Activated CD8-positive, alpha-beta memory T cell treated with anti-CD3 and anti-CD28 coated beads, Interleukin-2, amount 50 U/mL, for 48 hours (primary cell): ENCODE measurements at regions not wholly inside any gene's neighbourhood (a gene's known extent, or its start where the extent isn't known, plus 50 kb on each side); places are given as distances from the start of the nearest gene placed in this dataset.
"Not testable (repeated sequence)": the region's sequence is repeated elsewhere in the genome, so short reads cannot be mapped to it uniquely, and the experiment has no call there.

ENCODE experiments used
- DNase-seq: peaks from one replicate; pipeline ENCODE4 v3.0.0-alpha.2; 2020

DNA sequence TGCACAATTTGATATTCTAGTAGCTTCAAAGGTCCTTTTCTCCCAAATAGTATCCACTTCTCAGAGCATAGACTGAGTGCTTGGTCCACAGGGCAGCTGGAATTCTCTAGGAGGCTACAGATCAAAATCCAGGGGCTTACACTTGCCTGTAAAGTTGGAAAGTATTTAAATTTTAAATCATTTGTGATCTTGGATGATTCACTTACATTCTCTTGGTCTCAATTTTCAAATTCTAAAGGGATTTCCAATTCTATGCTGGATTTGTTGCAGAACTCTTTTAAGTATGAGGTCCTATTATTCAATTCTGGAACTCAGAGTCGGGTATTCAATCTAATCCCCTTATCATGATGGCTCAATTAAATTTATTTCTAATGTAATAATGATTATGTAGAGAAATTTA lies 492.3 kb downstream of the NYAP2 start:
- DNase-seq: no peak

DNA sequence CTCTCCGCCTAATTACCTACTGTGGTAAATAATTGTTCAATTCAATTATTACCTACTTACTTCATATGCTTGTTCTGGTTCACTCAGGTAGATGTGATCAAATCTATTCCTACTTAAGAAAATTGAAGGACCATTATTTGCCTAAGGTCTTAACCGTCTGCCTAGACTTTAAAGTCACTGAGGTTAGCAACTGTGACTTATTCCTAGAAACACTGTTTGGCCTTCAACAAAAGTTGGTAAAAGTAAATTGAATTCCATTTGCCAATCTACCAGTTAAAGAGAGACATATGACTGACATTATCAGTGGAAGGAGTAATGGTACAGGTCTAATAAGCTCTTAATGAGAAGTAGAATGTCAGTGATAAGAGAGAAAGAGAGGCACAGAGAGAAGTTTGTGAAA lies 491.5 kb downstream of the NYAP2 start:
- no peak for DNase-seq

DNA sequence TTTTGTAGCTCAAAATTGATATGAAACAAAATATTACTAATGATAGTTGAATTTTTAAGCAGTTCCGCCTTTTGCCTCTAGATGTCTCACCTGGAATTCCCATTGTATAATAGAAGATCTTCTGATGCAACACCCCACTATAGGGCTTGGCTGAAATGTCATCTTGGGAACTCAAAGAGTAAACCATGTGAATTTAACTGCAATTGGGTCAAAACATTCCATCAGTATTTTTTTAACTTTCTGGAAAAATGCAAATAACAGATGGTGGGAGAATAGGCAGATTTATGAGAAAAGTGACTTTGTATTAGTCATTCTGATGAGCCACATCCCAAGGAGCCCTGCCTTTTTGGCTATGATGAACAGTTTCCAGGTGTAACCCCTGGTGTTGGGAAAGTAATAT lies 489.9 kb downstream of the NYAP2 start:
- no peak for DNase-seq

DNA sequence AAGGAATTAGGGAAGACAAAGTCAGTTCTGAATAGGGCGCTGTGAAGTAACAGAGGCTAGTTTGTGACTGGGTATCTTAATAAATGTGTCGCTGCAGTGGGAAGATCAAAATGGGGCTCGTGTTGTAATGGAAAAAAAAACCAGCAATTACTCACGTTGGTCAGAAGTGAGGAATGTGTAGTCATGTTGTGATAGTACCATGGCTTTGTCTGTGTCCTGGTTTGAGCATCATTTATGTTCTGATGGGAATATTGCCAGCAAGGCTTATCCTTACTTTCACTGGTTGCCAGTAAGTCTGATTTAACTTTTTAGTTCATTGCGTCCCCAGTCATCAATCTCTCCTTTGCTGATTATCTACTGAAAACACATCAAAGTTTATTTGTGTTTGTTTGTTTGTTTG lies 467.6 kb downstream of the NYAP2 start:
- no peak for DNase-seq

DNA sequence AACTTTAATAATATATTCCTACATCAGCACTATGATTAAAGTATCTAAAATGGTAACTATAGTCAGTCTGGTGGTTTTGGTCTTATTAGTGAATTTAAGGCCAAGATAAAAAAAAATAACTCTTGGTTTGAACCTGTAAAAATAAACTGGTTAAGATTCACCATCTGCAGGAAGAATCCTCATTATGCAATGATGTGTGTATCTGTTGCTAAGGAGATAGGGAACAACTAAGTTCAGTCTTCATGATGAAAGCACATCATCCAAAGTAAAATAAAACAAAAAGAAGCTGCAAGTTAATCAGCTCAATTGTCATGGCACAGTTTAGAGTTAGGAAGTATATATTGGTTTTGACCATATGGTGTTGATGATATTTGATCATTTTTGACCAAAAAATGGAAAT lies 466.0 kb downstream of the NYAP2 start:
- no peak for DNase-seq

DNA sequence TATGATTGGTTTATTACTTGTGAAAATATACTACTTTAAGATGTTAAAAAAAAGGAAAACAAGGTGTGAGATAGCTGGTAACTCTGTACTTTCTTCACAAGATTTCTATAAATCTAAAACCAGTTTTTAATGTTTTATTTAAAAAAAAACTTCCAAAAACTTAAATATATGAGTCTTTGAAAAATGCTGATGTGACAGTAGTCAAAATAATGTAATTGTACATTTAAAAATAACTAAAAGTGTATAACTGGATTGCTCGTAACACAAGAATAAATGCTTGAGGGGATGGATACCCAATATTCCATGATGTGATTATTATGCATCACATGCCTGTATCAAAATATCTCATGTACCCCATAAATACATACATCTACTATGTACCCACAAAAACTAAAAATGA lies 464.9 kb downstream of the NYAP2 start:
- no peak for DNase-seq

DNA sequence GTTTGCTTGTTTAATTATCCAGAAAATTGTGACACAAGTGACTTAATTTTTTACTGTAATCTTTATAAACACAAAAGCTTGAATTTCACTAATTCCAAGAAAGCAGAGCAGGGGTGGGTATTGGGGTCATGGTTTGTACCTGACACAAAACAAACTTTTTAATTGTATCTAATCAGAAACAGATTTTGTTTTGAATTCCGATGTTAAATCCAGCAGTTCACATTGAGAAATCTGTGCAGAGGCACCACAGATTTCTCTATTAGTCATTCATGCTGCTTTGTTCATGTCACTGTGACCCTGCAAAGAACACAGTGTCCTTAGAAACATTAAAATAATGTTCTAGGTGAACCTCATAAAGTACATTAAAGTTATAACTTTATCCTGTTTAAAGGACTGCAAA lies 443.4 kb downstream of the NYAP2 start:
- no peak for DNase-seq

DNA sequence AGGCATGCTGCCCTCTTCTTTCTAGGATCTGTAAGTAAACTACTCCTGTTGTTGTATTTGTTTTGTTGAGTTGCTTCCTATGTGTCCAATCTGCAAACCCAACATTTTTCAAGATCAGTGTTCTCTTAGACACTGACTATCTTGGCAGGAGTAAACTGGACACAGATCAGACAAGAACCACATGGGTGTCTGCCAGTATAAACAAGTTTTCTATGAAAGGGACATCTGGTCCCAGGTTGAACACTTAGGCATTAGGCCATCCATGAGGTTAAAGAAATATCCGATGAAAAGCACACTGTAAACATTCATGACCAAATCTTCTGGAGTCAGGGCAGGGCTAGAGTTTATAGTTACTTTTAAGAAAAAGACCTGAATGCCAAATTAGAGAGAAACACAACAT lies 441.8 kb downstream of the NYAP2 start:
- no peak for DNase-seq

DNA sequence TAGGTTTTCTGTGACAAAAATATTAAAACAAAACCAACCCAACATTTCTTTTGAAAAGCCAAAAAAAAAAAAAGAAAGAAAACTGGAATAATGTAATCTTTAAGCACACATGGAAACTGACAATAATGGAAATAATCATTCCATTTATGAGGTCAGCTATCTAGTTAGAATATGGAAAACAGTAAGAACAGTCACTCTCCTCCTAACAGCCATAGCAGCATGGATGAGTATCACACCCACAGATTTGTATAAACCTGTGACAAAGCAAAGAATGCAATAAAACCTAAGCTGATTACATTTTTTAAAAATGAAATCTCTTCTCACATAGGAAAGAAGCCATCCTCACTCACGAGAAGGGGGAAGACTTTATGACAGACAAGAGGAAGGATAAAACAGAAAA lies 437.8 kb downstream of the NYAP2 start:
- no peak for DNase-seq

DNA sequence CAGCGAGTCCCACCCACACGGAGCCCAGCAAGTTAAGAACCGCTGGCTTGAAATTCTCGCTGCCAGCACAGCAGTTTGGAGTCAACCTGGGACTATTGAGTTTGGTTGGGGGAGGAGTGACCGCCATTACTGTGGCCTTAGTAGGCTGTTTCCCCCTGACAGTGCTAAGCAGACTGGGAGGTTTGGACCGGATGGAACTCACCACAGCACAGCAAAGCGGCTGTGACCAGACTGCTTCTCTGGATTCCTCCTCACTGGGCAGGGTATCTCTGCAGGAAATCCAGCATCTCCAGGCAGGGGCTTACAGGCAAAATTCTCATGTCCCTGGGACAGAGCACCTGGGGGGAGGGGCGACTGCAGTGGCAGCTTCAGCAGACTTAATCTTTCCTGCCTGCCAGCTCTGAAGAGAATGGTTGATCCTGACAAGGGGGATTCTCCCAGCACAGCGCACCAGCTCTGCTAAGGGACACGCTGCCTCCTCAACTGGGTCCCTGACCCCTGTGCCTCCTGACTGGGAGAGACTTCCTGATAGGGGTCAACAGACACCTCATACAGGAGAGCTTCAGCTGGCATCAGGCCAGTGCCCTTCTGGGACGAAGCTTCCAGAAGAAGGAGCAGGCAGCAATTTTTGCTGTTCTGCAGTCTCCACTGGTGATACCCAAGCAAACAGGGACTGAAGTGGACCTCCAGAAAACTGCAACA lies 425.4 kb downstream of the NYAP2 start:
- no peak for DNase-seq

DNA sequence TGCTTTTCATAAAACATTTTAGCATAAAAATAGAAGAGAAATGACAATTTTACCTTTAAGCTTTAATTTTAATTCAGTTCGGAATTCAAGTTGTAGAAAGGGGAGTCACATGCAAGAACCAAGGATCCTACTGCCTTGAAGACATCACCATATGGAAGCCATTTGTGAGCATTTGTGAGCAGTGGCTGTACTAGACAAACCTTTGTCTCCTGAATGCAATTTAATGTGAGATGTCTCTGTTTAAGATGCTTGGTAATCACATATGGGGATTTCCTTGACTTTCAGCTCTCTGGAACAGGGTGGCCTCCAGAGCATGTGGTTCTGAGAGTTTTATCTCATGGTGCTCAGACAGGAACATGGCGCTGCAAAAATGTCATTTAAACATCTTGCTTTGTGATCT lies 421.8 kb downstream of the NYAP2 start:
- DNase-seq: no peak

DNA sequence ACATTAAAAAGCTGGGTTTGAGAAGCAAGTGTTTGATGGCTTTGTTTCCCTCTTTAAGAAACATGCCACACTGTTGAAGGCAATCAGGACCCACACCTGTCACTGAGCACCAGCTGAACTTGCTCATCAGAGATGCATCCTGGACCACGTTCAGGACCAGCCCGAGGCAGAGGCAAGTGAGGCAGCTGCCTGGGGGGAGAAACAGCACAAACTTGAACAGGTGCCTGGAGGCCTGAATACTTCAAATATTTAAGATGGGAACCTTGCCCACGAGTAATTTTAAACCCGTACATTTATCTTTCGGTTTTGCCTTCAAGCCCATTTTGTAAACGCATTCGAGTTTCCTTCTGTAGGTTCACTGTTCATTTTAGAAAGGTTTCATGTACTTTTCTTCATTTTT lies 421.3 kb downstream of the NYAP2 start:
- no peak for DNase-seq

DNA sequence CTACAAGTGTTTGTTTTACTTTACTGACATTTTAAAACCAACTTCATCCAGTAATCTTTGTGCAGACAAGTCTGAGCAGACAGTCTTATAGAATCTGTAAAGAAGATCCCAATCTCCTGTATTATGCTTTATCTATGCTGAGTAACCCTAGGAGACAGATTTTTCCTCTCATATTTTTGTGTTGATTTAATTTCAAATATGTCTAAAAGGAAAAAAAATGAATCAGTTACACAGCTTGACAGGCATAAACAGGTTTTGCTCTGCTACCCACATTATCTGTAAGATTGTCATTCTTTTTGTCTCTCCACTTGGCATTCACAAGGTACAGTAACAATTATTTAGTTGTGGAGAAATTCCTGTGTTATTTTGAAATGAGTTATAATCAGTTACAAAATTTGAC lies 415.0 kb downstream of the NYAP2 start:
- DNase-seq: no peak

DNA sequence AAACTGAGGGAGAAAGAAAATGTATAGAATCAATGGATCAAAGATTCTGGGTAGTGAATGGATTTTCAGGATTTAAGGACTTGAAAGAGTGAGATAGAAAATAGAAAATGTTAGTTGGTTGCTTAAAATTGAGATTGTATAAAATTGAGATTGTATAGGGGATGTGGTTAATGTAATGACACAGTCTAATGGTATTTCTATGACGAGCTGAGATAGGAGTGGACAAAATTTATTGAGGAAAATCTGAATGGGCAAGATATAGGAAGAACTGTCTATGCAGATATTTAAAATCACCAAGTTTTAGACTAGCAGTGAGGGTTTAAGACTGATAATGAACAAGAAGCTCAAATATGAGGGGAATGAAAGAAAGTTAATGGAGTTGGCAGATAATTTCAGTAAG lies 406.6 kb downstream of the NYAP2 start:
- no peak for DNase-seq

DNA sequence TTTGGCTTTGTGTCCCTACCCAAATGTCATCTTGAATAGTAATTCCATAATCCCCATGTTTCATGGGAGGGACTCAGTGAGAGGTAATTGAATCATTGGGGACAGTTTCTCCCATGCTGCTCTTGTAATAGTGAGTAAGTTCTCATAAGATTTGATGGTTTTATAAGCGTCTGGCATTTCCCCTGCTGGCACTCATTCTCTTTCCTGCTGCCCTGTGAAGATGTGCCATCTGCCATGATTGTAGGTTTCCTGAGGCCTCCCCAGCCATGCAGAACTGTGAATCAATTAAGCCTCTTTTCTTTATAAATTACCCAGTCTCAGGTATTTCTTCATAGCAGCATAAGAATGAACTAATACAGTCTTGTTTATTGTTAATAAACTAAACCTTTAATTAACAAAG lies 402.6 kb downstream of the NYAP2 start:
- DNase-seq: not testable (repeated sequence)

DNA sequence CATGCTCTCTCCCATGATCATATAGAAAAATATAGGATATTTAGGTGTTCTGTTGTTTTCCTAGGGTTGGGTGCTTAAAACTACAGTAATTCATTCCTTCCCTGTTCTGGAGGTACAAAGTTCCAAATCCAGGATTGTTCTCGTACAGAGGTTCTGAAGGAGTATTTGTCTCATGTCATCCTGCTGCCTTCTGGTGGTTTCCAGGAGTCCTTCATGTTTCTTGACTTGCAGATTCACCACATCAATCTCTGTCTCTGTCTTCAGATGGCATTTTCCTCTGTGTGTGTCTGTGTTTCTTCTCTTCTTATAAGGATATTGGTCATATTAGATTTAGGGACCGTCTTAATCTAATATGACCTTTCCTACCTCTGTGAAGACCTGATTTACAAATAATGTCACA lies 397.9 kb downstream of the NYAP2 start:
- DNase-seq: no peak

DNA sequence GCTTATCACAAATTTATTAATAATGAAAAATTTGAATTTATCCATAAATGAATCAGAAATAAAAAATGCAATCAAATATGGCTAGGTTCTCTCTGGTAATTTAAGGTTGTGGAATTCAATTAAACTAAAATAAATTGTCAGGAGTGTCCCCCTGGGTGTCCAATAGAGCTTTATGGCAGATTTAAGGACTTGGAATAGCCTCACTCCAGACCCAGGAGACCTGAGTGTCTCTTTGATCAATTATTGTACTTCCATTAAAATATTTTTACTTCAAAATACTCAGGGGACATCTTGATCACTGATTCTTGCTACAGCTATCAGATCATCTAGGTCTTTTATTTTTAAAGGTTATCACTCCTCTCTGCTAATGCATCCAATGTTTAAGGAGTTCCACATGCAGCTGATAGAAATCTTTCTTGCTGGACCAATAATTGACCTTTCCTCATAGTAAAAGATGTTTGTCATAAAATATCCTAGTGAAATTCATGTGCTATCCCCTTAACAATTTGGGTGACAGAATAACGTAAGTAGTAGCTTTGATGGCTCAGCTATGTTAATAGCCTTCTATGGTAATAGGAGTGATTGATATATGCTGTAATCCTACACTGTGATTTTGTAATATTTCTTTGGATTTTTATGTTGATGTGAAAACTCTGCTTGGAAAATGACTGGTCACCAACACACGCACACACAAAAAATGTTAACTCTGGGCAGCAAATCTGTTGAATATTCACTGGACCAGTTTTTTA lies 395.3 kb downstream of the NYAP2 start:
- no peak for DNase-seq

DNA sequence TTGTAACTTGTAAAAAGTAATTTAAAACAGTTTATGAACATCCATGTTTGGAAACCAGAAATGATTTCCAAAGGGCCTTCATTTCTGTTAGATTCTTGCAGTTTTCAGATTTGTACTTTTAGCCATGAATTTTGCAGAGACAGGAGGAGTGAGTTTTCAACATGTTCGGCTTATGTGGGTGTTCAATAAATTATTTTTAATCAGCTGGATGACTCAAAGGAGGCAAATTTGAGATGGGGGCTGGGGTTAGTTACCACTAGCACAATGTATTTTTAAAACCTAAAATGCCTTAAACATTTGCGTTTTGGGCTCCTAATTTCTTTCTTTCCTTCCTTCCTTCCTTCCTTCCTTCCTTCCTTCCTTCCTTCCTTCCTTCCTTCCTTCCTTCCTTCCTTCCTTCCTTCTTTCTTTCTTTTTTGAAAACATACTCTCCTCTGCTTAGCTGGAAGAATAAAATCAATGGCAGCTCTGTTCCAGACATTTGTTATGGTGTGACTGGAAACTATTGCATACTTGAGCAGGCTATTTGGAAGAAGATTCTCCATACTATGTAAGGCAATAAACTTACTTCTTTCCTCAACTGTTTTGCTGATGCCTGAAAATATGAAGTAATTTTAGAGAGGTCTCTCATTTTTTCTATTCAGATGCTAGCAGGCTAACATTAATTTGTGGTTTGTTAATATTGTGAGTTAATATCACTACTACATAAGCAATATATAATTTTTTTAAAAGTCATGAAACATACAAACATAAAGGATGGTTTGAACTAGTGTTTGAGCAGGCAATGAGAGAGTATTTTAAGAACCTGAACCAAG lies 394.4 kb downstream of the NYAP2 start:
- DNase-seq: no peak

DNA sequence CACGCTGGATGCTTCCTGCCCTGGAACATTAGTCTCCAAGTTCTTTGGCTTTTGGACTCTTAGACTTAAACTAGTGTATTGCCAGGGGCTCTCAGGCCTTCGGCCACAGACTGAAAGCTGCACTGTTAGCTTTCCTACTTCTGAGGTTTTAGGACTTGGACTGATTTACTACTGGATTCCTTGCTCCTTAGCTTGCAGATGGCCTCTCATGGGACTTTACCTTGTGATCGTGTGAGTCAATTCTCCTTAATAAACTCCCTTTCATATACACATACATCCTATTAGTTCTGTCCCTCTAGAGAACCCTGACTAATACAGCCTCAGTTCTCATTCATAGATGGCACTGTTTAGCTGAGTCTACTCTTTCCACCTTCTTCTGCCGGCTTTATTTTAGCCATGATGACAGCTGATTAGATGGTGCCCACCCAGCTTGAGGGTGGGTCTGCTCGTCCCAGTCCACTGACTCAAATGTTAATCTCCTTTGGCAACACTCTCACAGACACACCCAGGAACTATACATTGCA lies 389.1 kb downstream of the NYAP2 start:
- no peak for DNase-seq

DNA sequence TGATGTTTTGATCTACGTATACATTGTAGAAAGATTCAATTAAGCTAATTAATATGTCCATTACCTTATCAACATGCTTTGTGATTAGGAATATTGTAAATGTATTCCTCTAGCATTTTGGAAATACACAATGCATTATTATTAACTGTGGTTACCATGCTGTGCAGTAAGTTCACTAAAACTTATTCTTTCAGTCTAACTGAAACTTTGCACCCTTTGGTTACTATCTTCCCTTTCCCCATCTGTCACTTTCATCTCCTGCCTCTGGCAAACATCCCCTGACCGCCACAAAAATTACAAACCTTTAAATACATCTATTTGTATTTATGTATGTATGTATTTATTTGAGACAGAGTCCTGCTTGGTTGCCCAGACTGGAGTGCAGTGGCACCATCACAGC lies 388.0 kb downstream of the NYAP2 start:
- DNase-seq: no peak

DNA sequence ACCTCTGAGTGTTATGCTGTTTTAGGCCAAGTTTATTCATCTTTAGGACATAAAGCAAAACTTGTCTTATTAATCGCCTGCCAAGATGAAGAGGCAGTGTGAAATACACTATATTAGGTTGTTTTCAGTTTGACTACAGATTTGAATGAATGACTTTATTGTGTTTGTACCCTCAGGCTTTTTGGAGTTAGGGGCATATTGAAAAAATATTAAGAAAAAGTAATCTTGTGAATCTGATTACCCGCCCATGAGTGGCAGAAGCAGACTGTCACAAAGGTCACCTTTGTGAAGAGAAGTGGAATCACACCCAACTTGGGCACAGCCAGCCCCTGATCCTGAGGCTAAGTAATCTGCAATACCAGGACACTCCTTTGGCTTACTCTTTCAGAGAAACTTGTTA lies 382.5 kb downstream of the NYAP2 start:
- DNase-seq: no peak

DNA sequence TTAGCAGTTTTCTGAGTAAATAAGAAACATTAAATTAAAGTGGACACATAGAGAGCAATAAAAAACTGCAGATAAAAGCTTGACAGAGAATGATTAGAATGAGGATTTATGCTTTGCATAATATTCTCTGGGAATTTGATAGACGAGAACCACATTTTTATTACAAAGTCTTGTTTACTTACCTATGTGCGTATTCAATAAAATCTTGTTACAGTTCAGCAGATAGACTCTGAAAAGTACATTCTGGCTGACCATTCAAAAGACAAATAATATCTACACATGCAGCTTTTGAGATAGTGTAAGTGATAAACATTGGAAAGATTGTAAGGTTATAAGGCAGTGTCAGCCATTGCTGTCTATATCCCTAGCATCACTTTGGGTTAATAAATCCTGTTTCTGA lies 381.6 kb downstream of the NYAP2 start:
- no peak for DNase-seq

DNA sequence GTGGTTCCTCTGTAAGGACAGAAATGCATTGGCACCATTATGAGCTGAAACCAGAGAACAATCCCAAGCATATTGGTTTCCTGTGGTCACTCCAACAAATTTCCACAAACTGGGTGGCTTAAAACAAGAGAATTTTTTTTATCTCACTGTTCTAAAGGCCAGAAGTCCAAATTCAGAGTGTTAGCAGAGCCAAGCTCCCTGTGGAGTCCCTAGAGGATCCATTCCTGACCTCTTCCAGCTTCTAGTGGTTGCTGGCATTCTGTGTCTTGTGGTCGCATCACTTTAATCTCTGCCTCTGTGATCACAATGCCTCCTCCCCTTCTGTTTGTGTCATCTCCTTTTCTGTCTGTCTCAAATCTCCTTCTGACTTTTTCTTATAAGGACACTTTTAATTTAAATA lies 380.3 kb downstream of the NYAP2 start:
- no peak for DNase-seq

DNA sequence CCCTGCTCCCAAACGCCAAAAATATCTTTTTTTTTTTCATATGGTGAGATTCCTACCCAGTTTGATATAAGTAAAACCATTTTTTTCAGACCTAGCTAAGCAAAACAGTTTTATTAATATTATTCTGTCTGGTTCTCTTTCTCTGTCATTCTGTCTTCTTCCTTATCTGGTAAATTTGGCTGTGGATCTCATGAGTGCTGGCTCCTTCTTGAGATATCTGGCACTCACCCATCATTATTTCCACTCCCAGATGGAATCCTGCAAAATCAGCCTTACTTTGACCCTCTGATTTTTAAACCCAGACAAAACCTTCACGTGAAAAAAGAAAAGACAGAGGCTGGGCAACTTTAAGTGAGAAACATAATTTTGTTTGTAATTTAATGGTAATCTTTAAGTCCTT lies 373.6 kb downstream of the NYAP2 start:
- no peak for DNase-seq
